ENCODE measurements at regions not wholly inside any gene's neighbourhood (a gene's known extent, or its start where the extent isn't known, plus 50 kb on each side); places are given as distances from the start of the nearest gene placed in this dataset.

- Mint-ChIP-seq H3K27ac (no peak overlapping the region), H3K9me3 (ENCODE audit: insufficient read depth) (peaks cover 5% of the 10 kb centered on the region), H3K4me1 (no peaks in the 10 kb centered on the region), H3K27me3 (peaks cover 4% of the 10 kb centered on the region), H3K4me3 (no peak overlapping the region)
- no peaks in the 10 kb centered on the region for H3K27me3 ChIP-seq (replicated peaks in 1 of 4; ENCODE audit: control extremely low read depth in 1 of 4, control insufficient read depth in 3 of 4, insufficient read depth in 4 of 4, low read length in 3 of 4)
- no peak overlapping the region for H3K27ac ChIP-seq (ENCODE audit: low read length in 2 of 2)
- intact Hi-C loops (cut with micrococcal nuclease): no loop called here
- ChIA-PET CTCF (no interaction called here), POLR2A (no interaction called here)
- TF ChIP-seq CTCF (IDR thresholded peaks at IDR 0.05) (no peak), EZH2 (IDR thresholded peaks at IDR 0.05; ENCODE audit: borderline replicate concordance, insufficient read depth, low read depth, low read length, poor library complexity, severe bottlenecking) (no peak)
- no peaks in the 10 kb centered on the region for H4K20me1 ChIP-seq (ENCODE audit: control insufficient read depth, insufficient read depth, low read length, poor library complexity, severe bottlenecking)
- H3K36me3 ChIP-seq (replicated peaks in 1 of 2; ENCODE audit: control extremely low read depth in 1 of 2, control insufficient read depth in 1 of 2, extremely low read depth in 1 of 2, insufficient read depth in 2 of 2, low read length in 1 of 2): no peaks in the 10 kb centered on the region
- DNase-seq: no peak
- WGBS (ENCODE audit: insufficient coverage): no CpG with 5 or more reads among the region's 4 CpGs
- H3K4me1 ChIP-seq (ENCODE audit: control insufficient read depth in 2 of 2, insufficient read depth in 2 of 2, low read length in 2 of 2): no peaks in the 10 kb centered on the region
- H3K79me2 ChIP-seq (ENCODE audit: control insufficient read depth, insufficient read depth, low read length): no peaks in the 10 kb centered on the region
- H3K9me3 ChIP-seq (ENCODE audit: control extremely low read depth in 1 of 3, control insufficient read depth in 2 of 3, insufficient read depth in 1 of 3, low read length in 2 of 3): no peaks in the 10 kb centered on the region
- no peak overlapping the region for H3K4me2 ChIP-seq (replicated peaks; ENCODE audit: low read depth, low read length, poor library complexity, severe bottlenecking)
- H2AFZ ChIP-seq (ENCODE audit: insufficient read depth, low read depth, low read length, poor library complexity, severe bottlenecking): no peak overlapping the region
- no peak overlapping the region for H3K9ac ChIP-seq (ENCODE audit: low read length)
- ATAC-seq (ENCODE audit: low read depth): no peak
- H3K4me3 ChIP-seq (ENCODE audit: control extremely low read depth in 1 of 5, extremely low read depth in 1 of 5, insufficient read depth in 1 of 5, low read depth in 2 of 5, low read length in 4 of 5): no peak overlapping the region
Measured at GRCh38 chr6:145277358-145278086, 457.8 kb downstream of the EPM2A start.

- Histone ChIP-seq H3K79me2 (ENCODE audit: control insufficient read depth, insufficient read depth, low read length) (no peaks in the 10 kb centered on the region), H3K4me3 (ENCODE audit: control extremely low read depth in 1 of 5, extremely low read depth in 1 of 5, insufficient read depth in 1 of 5, low read depth in 2 of 5, low read length in 4 of 5) (no peak overlapping the region), H2AFZ (ENCODE audit: insufficient read depth, low read depth, low read length, poor library complexity, severe bottlenecking) (no peak overlapping the region), H3K9me3 (ENCODE audit: control extremely low read depth in 1 of 3, control insufficient read depth in 2 of 3, insufficient read depth in 1 of 3, low read length in 2 of 3) (no peaks in the 10 kb centered on the region), H3K9ac (ENCODE audit: low read length) (no peak overlapping the region), H3K27ac (ENCODE audit: low read length in 2 of 2) (no peak overlapping the region), H3K27me3 (replicated peaks in 1 of 4; ENCODE audit: control extremely low read depth in 1 of 4, control insufficient read depth in 3 of 4, insufficient read depth in 4 of 4, low read length in 3 of 4) (no peaks in the 10 kb centered on the region), H3K4me2 (replicated peaks; ENCODE audit: low read depth, low read length, poor library complexity, severe bottlenecking) (no peak overlapping the region), H3K4me1 (ENCODE audit: control insufficient read depth in 2 of 2, insufficient read depth in 2 of 2, low read length in 2 of 2) (no peaks in the 10 kb centered on the region), H4K20me1 (ENCODE audit: control insufficient read depth, insufficient read depth, low read length, poor library complexity, severe bottlenecking) (no peaks in the 10 kb centered on the region), H3K36me3 (replicated peaks in 1 of 2; ENCODE audit: control extremely low read depth in 1 of 2, control insufficient read depth in 1 of 2, extremely low read depth in 1 of 2, insufficient read depth in 2 of 2, low read length in 1 of 2) (no peaks in the 10 kb centered on the region)
- intact Hi-C loops (cut with micrococcal nuclease): no loop called here
- H3K4me3 Mint-ChIP-seq: no peak overlapping the region
- TF ChIP-seq CTCF (IDR thresholded peaks at IDR 0.05): no peak
- TF ChIP-seq EZH2 (IDR thresholded peaks at IDR 0.05; ENCODE audit: borderline replicate concordance, insufficient read depth, low read depth, low read length, poor library complexity, severe bottlenecking): no peak
- ATAC-seq (ENCODE audit: low read depth): no peak
- peaks cover 4% of the 10 kb centered on the region for H3K27me3 Mint-ChIP-seq
- no CpG with 5 or more reads among the region's 2 CpGs for WGBS (ENCODE audit: insufficient coverage)
- ChIA-PET CTCF (no interaction called here), POLR2A (no interaction called here)
- H3K4me1 Mint-ChIP-seq: no peaks in the 10 kb centered on the region
- H3K9me3 Mint-ChIP-seq (ENCODE audit: insufficient read depth): peaks cover 5% of the 10 kb centered on the region
- DNase-seq: no peak
- no peak overlapping the region for H3K27ac Mint-ChIP-seq
Measured at GRCh38 chr6:145278163-145278807, 457.0 kb downstream of the EPM2A start.
